ENCODE measurements at regions not wholly inside any gene's neighbourhood (a gene's known extent, or its start where the extent isn't known, plus 50 kb on each side); places are given as distances from the start of the nearest gene placed in this dataset.
"Not testable (repeated sequence)": the region's sequence is repeated elsewhere in the genome, so short reads cannot be mapped to it uniquely, and the experiment has no call there.

DNA sequence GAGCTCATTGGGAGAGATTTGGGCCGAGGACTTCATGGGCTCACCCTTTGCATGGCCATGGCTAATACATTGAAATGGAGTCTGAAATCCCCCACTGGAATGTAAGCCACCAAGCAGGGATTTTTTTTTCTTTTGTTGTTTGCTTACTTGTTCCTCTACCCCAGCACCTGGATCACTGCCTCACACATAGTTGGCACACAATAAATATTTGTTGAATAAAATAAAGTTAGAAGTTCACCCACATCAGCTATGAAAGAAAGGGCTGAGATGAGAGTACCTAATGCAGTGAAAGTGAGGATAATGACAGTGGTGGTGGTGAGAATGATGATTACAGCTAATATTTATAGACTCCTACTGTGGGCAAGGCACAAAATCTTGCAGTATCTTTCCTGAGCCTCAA lies 98.1 kb upstream of the ANXA1 start:
- no peak for DNase-seq

DNA sequence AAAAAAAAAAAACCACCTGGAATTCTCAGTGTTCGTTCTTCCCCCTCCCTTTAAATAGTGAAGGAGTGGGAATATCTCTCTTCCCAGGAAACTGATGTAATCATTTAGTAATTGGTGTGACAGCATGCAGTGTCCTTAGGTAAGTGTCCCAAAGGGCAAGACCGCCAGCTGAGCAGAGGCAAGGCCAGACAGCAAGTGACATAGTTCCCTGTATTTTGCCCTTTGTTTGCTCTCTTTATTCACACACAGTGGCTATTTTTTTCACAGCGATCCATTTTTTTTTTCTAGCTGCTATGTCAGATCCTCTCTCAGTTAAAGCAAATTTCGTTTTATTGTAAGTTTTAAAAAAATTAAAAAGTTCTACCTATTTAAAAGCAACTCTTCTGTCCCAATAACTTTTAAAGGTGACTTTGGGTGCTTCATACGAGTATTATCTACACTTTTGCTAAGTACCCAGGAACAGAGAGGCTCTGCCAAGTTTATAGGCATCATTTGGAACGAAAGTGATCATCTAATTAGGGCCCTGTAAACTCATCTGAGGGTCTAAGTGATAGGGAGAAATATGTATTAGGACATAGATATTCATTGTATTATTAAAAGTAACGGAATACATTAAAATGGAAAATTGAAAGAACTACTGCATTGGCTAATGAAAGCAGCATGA lies 98.2 kb upstream of the ALDH1A1 start:
- no peak for DNase-seq

DNA sequence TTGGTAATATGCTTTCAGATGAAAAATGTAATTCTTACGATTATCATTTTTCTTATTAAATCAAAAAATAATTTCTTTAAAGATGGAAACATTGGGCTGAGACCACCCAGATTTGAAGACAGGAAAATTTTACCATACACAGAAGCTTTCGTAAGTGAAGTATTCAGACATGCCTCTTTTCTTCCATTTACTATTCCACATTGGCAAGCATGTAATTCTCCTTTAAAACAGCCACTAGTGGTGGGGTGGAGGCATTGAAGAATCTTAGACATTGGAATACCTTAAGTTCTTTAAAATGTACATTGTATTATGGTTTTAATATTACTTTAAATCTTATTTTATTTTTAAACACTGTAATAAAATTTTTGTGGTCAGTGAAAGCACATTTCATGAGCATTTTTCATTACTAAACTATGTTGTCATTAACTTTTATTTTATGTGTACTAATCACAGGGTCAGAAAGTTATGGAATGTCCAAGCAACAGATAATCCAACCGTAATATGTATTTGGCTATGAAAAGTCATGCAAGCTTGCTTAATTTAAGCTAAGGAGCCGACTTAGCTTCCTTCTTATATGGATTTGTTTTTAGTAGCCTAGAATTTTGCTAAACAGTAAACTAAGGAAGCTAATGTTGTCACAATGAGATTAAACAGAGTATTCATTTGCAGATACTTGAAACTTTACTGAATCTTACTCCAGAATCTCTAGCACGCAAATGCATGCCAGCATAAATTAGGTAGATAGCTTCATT lies 97.4 kb upstream of the ALDH1A1 start:
- DNase-seq = no peak

DNA sequence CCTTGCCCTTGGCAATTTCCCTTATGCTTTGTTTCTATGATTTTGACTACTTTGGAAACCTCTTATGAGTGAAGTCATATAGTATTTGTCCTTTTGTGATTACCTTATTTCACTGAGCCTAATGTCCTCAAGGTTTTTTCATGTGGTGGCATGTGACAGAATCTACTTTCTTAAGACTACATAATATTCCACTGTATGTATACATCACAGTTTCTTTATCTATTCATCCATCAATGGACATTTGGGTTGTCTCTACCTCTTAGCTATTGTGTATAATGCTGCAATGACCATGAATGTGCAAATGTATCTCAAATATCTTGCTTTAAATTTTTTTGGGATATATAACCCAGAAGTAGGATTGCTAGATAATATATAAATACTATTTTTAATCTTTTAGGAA lies 96.4 kb upstream of the ALDH1A1 start:
- no peak for DNase-seq

DNA sequence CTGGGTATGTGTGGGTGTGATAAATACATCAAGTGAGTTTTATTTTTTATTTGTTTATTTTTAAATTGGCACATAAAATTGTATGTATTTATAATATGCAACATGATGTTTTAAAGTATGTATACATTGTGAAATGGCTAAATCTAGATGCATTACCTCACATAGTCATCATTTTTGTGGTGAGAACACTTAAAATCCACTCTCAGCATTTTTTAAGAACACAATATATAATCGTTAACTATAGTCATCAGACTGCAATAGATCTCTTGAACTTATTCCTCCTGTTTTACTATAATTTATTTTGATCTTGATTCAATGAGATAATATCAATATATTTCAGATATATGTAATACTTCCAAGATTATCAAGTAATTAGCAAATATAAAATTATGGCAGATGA lies 93.9 kb upstream of the ALDH1A1 start:
- DNase-seq = no peak

DNA sequence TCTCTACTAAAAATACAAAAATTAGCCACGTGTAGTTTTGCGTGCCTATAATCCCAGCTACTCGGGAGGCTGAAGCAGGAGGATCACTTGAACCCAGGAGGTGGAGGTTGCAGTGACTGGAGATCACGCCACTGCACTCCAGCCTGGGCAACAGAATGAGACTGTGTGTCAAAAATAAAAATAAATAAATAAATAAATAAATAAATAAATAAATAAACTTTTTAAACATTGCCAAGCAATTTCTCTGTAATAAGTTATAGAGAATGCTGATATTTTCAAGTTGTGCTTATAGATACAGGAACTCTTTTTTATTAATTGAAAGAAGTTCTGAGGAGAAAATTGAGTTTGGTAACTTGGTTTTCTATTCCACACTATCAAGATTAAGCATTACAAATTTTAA lies 91.9 kb upstream of the ALDH1A1 start:
- DNase-seq = not testable (repeated sequence)

DNA sequence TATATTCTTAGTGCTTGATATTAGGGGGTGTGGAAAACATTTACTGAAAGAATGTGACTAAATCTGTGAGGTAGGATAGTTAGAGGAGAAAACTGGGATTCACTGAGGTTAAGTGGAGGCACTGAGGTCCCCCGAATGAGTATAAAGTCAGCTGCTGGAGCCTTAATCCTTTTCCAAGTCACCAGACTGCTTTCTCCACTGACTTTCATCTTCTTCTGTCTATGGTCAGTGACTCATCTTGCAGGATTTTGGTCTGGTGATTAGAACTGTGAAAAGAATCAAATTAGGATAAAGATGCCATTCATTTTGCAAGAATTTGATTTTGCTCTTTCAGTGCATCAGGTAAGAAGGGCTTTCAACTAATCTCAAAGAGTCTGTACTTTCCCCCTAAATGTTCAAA lies 89.3 kb upstream of the ALDH1A1 start:
- no peak for DNase-seq

DNA sequence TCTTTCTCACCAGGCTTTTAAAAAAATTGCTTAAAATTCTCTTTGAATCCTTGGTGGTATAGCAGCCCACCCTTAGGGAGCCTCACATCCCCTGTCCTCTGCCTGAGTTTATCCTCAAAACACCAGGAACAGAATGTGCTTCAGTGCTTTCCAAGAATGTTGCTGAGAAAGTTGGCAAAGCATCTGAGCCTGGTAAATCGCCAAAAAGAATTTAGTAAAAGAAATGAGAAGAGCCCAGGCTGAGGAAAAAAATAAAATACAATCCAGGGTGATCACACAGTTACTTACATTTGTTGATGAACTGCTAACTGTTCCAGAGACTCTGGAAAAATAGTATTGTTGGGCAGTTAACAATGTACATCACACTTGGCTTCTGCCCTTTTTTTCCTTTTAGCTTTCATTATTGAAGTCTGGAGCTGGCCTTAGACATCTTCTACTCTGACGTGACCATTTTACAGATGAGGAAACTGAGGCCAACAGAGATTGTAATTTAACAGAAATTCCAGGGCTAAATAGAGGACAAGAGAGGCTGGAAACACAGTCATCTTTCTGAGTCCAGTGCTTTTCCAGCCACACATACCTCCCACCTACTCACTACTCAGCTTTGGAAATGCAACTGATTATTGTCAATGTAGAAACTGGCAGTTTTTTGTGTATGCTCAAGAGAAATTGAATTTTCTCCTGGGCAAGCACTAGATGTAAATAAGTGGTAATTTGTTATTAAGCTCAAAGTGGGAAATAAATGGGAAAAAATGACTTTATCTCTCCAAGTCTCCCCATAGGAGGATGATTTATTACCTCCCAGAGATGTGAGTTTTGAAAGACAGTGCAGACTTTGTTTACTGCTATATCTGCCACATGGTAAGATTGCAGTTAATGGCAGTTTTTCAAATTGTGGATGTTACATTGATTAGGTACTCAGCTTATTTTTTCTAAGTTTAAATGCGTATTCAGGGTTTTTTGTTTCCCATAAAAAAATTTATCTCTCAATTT lies 86.7 kb upstream of the ALDH1A1 start:
- no peak for DNase-seq

DNA sequence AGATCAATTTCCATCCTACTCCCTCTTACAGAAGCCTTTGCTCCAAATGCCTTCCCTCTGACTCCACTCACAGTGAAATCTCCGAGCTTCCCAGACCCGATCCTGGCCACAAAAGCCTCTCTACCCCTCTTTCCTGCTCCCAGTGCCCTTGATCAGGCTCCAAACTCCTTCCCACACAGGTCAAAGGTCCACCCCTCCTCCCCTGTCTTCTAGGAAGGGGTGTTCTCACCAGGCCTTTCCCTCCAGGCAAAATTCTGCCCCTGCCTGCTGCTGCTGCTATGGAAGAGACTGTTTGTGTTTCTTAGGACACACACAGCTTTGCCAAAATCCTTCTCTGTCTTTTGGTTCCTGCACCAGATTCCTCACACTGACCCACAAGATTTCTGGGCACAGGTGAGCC lies 85.8 kb upstream of the ALDH1A1 start:
- no peak for DNase-seq

DNA sequence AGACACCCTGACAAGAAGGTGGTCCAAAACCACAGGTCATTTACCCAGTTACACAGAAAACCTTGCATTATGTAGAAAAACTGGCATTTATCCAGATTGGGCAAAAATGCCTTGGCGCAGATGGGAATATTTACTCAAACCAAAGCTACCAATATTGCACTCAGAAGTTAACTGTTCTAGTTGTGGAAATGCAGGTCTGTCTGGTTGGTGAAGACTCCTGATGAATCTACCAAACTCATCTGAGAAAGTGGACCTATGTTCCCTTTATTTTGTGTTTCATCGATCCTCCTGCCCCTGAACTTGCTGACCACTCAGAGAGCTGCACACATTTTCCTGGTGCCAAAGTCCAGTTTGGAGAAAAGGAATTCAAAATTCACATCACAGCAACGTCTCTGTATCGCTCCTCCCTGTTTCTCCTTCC lies 85.2 kb upstream of the ALDH1A1 start:
- no peak for DNase-seq

DNA sequence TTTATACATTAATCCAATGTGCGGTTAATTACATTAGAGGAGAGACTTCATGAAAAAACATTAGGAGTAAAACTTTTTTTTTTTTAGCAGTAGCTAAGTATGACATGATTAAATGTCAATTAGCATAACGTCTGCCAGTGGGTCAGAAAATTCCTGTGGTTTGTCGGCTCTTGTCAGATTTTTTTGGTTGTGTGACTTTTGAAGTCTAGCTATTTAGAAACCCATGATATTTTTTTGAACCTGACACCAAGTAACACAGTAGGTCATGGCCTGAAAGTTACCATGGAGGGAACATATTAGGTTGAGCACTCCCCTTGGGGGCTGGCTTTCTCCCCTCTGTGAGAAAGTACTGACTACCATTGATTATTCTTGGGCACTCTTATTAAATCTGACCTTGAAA lies 84.8 kb upstream of the ALDH1A1 start:
- no peak for DNase-seq

DNA sequence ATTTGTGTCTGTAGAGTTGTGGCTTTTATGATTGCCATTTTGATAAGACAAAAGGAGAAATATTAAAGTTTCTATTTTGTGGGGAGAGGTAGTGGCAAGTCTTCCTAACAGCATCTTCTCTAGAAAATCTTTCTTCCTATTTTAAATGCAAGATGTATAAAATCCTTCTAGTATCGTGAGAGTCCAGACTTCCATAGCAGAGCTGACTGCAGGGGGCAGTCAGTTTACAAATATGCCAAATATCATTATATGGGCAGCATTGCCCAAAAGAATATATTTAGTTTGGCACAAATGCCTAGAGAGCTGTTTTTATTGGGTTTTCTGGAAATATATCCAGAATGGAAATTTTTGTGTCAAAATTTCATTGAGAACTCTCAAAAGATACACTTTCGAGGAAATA lies 82.1 kb upstream of the ALDH1A1 start:
- DNase-seq = no peak

DNA sequence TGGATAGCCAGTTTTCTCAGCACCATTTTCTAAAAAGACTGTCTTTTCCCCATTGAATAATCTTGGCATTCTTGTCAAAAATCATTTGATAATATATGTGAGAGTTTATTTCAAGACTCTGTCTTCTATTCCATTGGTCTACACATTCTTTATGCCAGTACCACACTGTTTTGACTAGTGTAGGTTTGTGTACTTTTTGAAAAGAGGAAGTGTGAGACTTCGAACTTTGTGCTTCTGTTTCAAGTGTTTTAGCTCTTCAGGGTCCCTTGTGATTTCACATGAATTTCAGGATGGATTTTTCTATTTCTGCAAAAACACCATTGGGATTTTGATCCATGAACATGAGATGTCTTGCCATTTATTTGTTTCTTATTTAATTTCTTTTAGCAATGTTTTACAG lies 78.5 kb upstream of the ALDH1A1 start:
- DNase-seq = no peak

DNA sequence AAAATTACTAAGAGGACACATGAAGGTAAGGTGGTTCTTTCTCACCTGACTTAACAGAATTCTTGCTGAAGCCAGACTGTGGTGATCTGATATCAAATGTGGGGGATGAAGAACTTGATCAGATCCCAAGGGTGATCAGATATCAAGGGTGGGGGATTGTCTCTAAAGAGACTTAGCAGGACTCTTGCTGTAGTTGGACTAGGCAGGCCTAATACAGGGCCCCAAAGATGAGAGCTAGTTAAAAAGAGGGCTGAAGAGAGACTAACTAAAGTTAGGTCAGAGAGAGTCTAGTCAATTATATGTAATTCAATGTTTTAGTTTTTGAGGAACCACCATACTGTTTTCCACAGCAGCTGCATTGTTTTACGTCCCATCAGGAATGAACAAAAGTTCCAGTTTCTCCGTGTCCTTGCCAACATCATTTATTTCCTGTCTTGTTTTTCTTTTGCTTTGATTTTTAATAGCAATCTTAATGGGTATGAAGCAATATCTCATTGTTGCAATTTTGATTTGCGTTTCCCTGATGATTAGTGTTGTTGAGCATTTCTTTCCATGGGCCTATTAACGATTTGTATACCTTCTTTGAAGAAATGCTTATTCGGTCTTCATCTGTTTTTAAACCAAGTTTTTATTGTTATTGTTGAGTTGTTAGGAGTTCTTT lies 77.6 kb upstream of the ALDH1A1 start:
- DNase-seq = no peak

DNA sequence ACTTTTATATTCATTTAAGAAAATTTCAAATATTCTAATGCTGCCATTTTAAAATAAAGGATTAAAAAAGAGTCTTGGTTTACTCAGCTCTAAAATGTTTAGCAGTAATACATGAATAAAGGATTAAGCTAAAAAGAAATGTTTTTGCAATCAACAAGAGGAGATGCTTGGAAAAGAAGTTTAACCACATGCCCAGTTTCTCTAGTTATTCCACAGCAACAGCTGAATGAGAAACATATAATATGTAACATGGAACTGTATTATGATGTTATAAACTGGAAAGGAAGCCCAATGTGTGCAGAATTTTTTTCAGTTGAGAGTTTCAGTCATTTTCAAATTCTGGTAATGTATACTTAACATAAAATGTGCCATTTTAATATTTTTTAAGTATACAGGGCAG lies 76.5 kb upstream of the ALDH1A1 start:
- DNase-seq = no peak

DNA sequence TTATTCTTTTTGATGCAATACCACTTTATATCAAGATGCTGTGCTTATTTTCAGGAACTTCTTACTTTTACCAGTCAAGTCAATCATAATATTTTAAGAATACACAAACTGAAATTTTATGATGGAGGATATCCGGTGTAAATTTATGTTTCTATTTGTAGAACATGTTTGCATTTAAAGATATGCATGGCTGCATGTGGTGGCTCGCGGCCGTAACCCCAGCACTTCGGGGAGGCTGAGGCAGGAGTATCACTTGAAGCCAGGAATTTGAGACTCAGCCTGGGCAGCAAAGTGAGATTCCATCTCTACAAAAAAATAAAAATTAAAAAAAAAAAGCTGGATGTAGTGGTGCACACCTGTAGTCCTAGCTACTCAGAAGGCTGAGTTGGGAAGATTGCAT lies 73.5 kb upstream of the ALDH1A1 start:
- no peak for DNase-seq

DNA sequence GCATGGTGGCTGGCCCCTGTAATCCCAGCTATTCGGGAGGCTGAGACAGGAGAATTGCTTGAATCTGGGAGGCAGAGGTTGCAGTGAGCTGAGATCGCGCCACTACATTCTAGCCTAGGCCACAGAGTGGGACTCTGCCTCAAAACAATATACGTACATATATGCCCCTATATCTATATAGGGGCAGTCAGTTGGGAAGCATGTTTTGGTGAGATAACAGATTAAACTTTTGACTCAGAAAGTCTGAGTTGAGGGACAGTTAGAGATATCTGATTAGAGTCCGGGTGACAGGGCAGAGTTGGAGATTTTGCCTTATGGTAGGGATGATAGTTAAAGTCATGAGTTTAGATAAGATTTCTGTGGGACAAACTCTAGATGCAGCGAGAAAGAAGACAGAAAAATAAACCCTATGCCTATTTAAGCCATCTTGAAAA lies 71.8 kb upstream of the ALDH1A1 start:
- DNase-seq = no peak

DNA sequence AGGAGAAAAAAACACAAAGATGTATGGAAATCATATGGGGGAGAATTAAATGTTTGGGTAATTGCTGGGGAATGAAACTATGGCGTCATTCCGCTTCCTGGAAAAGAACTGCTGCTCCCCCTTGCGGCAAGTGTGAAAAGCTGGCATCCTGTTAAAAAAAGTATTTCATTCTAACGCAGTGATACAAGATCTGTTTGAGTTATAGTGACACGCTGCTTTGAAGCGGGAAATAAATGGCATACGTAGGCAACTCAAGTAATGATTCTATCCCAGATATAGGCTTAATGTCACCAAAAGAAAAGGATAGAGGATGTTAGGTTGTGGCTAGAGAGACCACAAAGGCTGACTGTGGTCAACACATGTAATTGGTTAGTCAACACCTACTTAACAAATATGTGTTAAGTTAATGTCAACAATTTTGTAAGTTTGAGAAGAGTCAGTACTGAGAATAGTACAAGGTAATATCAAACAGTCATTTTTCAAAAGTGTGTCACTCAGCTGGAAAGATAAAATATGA lies 70.2 kb upstream of the ALDH1A1 start:
- peak; percentile 58 to 75 for DNase-seq

DNA sequence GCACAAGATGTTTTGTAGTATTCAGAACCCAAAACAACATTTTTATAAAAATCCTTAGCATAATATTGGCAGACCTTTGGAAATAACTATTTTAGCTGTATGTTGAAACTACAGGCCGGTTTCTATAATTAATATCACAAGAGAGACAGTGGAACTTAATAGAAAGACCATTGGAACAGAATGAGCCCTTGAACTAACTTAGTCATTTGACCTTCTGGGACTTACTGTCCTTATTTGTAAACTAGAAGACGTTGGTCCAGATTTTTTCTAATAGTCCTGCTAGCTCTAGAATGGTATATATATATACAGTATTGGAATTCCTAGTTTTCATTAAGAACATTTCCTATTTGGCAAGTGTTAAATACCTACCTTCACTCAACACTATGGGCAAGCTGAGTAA lies 69.5 kb upstream of the ALDH1A1 start:
- no peak for DNase-seq

DNA sequence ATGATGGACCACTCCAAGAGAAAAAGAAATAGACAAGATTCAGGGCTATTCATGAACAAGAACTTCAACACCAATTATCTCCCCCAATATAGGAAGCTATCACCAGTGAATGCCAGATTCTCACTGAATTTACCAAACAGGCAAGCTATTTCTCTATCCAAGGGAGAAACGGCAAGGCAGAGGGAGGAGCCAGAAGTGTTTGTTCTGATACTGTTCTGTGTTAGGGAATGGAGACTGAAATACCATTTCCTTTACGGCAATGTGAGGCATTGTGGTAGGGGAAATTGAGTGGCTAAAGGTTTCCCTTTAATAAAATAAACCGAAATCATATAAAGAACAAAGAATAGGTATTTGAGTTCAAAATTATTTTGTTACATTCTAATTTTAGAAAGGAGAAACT lies 68.0 kb upstream of the ALDH1A1 start:
- no peak for DNase-seq

DNA sequence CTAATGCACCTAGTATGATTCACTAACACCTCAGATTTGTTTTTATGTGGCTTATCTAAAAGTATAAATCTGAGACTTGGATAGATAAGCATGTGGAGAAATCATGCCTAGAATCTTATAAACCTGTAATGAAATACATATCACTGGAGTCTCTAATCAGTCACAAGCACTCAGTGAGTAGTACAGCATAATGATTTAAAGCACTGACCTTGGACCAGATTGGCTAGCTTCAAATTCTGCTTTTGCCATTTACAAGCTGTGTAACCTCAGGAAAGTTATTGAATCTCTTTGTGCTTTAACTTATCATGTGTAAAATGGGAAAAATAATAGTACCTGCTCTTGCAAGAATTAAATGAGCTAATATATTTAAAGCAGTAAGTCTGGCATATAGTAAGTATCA lies 61.2 kb upstream of the ALDH1A1 start:
- no peak for DNase-seq

DNA sequence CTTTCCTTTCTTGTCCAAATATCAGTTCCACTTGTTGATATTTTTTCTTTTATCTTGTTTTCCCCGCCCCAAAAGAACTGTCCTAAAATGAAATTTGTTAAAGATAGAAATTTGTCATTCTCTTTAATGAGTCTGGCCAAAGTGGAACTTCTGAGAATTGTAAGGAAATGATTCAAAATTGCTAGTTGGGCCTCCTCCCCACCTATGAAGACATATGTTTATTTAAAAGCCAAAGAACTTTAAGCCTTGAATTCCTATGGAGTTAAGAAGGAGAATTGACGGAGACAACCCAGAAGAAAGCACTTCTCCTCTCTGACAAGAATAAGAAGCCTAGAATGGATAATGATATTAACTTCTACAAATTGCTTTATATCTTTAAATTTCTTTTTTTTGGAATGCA lies 59.1 kb upstream of the ALDH1A1 start:
- no peak for DNase-seq
